Liver (tissue), 8 donors: ENCODE measurements at regions not wholly inside any gene's neighbourhood (a gene's known extent, or its start where the extent isn't known, plus 50 kb on each side); places are given as distances from the start of the nearest gene placed in this dataset.

Source experiments
- DNase-seq: peaks from one replicate; pipeline ENCODE4 v3.0.0-alpha.2; 2017; ENCODE audit warnings: low spot score
- H3K27ac ChIP-seq, 2 donors: one replicate each; pipeline ENCODE4 v1.7.0; 2013; ENCODE audit warnings: inconsistent platforms in 2 of 2, low read length in 2 of 2, control low read depth in 1 of 2, low read depth in 1 of 2, mild to moderate bottlenecking in 1 of 2
- H3K27me3 ChIP-seq, 4 donors: one replicate each; pipeline versions ENCODE4 v1.6.1 to v1.7.0; 2013; ENCODE audit warnings: low read length in 3 of 4, inconsistent platforms in 1 of 4, mild to moderate bottlenecking in 1 of 4, moderate library complexity in 1 of 4; ENCODE audit not compliant: control insufficient read depth in 4 of 4, insufficient read depth in 4 of 4
- H3K36me3 ChIP-seq, 4 donors: one replicate each; pipeline versions ENCODE4 v1.6.1 to v1.7.0; 2013; ENCODE audit warnings: low read length in 3 of 4, mild to moderate bottlenecking in 3 of 4, low read depth in 1 of 4, moderate library complexity in 1 of 4; ENCODE audit not compliant: control insufficient read depth in 4 of 4, insufficient read depth in 3 of 4
- H3K4me1 ChIP-seq, 4 donors: one replicate each; pipeline versions ENCODE4 v1.6.1 to v1.7.0; 2013; ENCODE audit warnings: low read length in 3 of 4, mild to moderate bottlenecking in 3 of 4, moderate library complexity in 1 of 4; ENCODE audit not compliant: control insufficient read depth in 4 of 4, insufficient read depth in 4 of 4
- H3K4me3 ChIP-seq, 3 donors: one replicate each; pipeline versions ENCODE4 v1.6.1 to v1.7.0; 2013; ENCODE audit warnings: low read length in 3 of 3, control low read depth in 1 of 3, low read depth in 1 of 3, mild to moderate bottlenecking in 1 of 3
- H3K9ac ChIP-seq, 2 donors: one replicate each; pipeline ENCODE4 v1.7.0; 2013; ENCODE audit warnings: low read length in 2 of 2, mild to moderate bottlenecking in 2 of 2, moderate library complexity in 2 of 2, control low read depth in 1 of 2, low read depth in 1 of 2
- H3K9me3 ChIP-seq, 4 donors: one replicate each; pipeline versions ENCODE4 v1.6.1 to v1.7.0; 2013; ENCODE audit warnings: low read length in 3 of 4; ENCODE audit not compliant: control insufficient read depth in 4 of 4
- ATF3 ChIP-seq: IDR thresholded peaks from 2 replicates; pipeline ENCODE4 v1.6.1; 2016; ENCODE audit warnings: antibody characterized with exemption
- CTCF ChIP-seq: fragments of 150-350 bp; IDR thresholded peaks from 2 replicates; pipeline ENCODE4 v1.5.1; 2017; ENCODE audit warnings: improper control_type of control experiment, low read depth, low read length; ENCODE audit not compliant: missing input control
- EGR1 ChIP-seq, 2 donors: IDR thresholded peaks; 2 replicates each; pipeline ENCODE4 v1.6.1; 2016 to 2018; ENCODE audit warnings: antibody characterized with exemption in 2 of 2, low read depth in 2 of 2
- FOXA1 ChIP-seq: IDR thresholded peaks from 2 replicates; pipeline ENCODE4 v1.6.1; 2016; ENCODE audit warnings: antibody characterized with exemption
- FOXA2 ChIP-seq: IDR thresholded peaks from 2 replicates; pipeline ENCODE4 v1.6.1; 2016; ENCODE audit warnings: antibody characterized with exemption
- GABPA ChIP-seq, 2 donors: IDR thresholded peaks in 1 of 2; conservative IDR thresholded peaks in 1 of 2; 2 replicates each; pipeline ENCODE4 v1.6.1; 2016; ENCODE audit warnings: antibody characterized with exemption in 2 of 2, mild to moderate bottlenecking in 1 of 2, moderate library complexity in 1 of 2
- HNF4A ChIP-seq, 2 donors: conservative IDR thresholded peaks; 2 replicates each; pipeline ENCODE4 v1.6.1; 2016; ENCODE audit warnings: antibody characterized with exemption in 2 of 2, mild to moderate bottlenecking in 2 of 2
- HNF4G ChIP-seq: IDR thresholded peaks from 2 replicates; pipeline ENCODE4 v1.6.1; 2016; ENCODE audit warnings: antibody characterized with exemption
- JUND ChIP-seq, 2 donors: IDR thresholded peaks; 2 replicates each; pipeline ENCODE4 v1.6.1; 2016; ENCODE audit warnings: antibody characterized with exemption in 2 of 2
- MAX ChIP-seq: IDR thresholded peaks from 2 replicates; pipeline ENCODE4 v1.6.1; 2016; ENCODE audit warnings: antibody characterized with exemption
- NR2F2 ChIP-seq: IDR thresholded peaks from 2 replicates; pipeline ENCODE4 v1.6.1; 2016; ENCODE audit warnings: antibody characterized with exemption
- RAD21 ChIP-seq, 2 donors: IDR thresholded peaks; 2 replicates each; pipeline ENCODE4 v1.6.1; 2016; ENCODE audit warnings: antibody characterized with exemption in 2 of 2, mild to moderate bottlenecking in 2 of 2
- REST ChIP-seq: IDR thresholded peaks from 2 replicates; pipeline ENCODE4 v1.6.1; 2016; ENCODE audit warnings: antibody characterized with exemption, mild to moderate bottlenecking
- SP1 ChIP-seq: IDR thresholded peaks from 2 replicates; pipeline ENCODE4 v1.6.1; 2018; ENCODE audit warnings: antibody characterized with exemption, mild to moderate bottlenecking
- TAF1 ChIP-seq: conservative IDR thresholded peaks from 2 replicates; pipeline ENCODE4 v1.6.1; 2016; ENCODE audit warnings: antibody characterized with exemption, mild to moderate bottlenecking
- YY1 ChIP-seq: IDR thresholded peaks from 2 replicates; pipeline ENCODE4 v1.6.1; 2016; ENCODE audit warnings: antibody characterized with exemption, mild to moderate bottlenecking
- ZBTB33 ChIP-seq: IDR thresholded peaks from 2 replicates; pipeline ENCODE4 v1.6.1; 2016; ENCODE audit warnings: antibody characterized with exemption
- WGBS: extraction: QIAGEN DNeasy Blood & Tissue Kit; methylation state at CpG from one replicate; pipeline ENCODE4 v1.1.7; 2013; 5-methylcytosine and 5-hydroxymethylcytosine counted together
- donor health status: healthy.
- donor health status: healthy.
- donor health status: healthy.
- donor health status: healthy.
- donor health status: healthy.

- no peak for DNase-seq
- Histone ChIP-seq H3K27me3 (peaks cover 0 to 8% (median 0%) of the 10 kb centered on the region in 4 donors), H3K27ac (no peak overlapping the region), H3K4me1 (no peaks in the 10 kb centered on the region), H3K4me3 (no peak overlapping the region), H3K9me3 (no peaks in the 10 kb centered on the region), H3K9ac (no peak overlapping the region), H3K36me3 (no peaks in the 10 kb centered on the region)
- no peak for TF ChIP-seq SP1
- no peak for TF ChIP-seq GABPA (IDR thresholded peaks at IDR 0.05 in 1 of 2, conservative IDR thresholded peaks at IDR 0.05 in 1 of 2)
- no peak for TF ChIP-seq HNF4G
- TF ChIP-seq JUND (IDR thresholded peaks at IDR 0.05), result no peak
- TF ChIP-seq CTCF, result no peak
- TF ChIP-seq YY1, result no peak
- no peak for TF ChIP-seq FOXA1
- TF ChIP-seq ZBTB33, result no peak
- TF ChIP-seq TAF1, result no peak
- no peak for TF ChIP-seq EGR1 (IDR thresholded peaks at IDR 0.05; ENCODE audit: low read depth in 2 of 2)
- no peak for TF ChIP-seq ATF3
- TF ChIP-seq MAX, result no peak
- no peak for TF ChIP-seq FOXA2
- no peak for TF ChIP-seq NR2F2
- TF ChIP-seq RAD21 (IDR thresholded peaks at IDR 0.05), result no peak
- no peak for TF ChIP-seq HNF4A (conservative IDR thresholded peaks at IDR 0.05)
- no peak for TF ChIP-seq REST
- 63% methylated on average over 20 of the region's 20 CpGs for WGBS
Measured at GRCh38 chr11:131235328-131236298, 134.8 kb upstream of the NTM start.
